Thymus (tissue), 11 donors: ENCODE measurements at regions not wholly inside any gene's neighbourhood (a gene's known extent, or its start where the extent isn't known, plus 50 kb on each side); places are given as distances from the start of the nearest gene placed in this dataset.

ENCODE experiments used
- DNase-seq, 9 donors: peaks; one replicate each; pipeline ENCODE4 v3.0.0-alpha.2; 2013; ENCODE audit warnings: low spot score in 9 of 9, low read depth in 6 of 9, missing footprints in 1 of 9
- H3K27ac ChIP-seq, 2 donors: one replicate each; pipeline ENCODE4 v1.5.1; 2013; ENCODE audit warnings: control low read depth in 1 of 2, low read depth in 1 of 2, low read length in 1 of 2, mild to moderate bottlenecking in 1 of 2, moderate library complexity in 1 of 2
- H3K27me3 ChIP-seq, 2 donors: one replicate each; pipeline ENCODE4 v1.5.1; 2013; ENCODE audit warnings: low read length in 1 of 2; ENCODE audit not compliant: control insufficient read depth in 2 of 2, insufficient read depth in 1 of 2
- H3K36me3 ChIP-seq, 2 donors: one replicate each; pipeline ENCODE4 v1.5.1; 2013; ENCODE audit warnings: low read length in 1 of 2, mild to moderate bottlenecking in 1 of 2, moderate library complexity in 1 of 2; ENCODE audit not compliant: control insufficient read depth in 2 of 2, insufficient read depth in 2 of 2
- H3K4me1 ChIP-seq, 2 donors: one replicate each; pipeline ENCODE4 v1.5.1; 2013; ENCODE audit warnings: low read length in 2 of 2; ENCODE audit not compliant: control insufficient read depth in 2 of 2, insufficient read depth in 2 of 2
- H3K4me3 ChIP-seq, 2 donors: one replicate each; pipeline ENCODE4 v1.5.1; 2013; ENCODE audit warnings: low read length in 2 of 2, control low read depth in 1 of 2, mild to moderate bottlenecking in 1 of 2
- H3K9me3 ChIP-seq, 2 donors: one replicate each; pipeline ENCODE4 v1.5.1; 2013; ENCODE audit warnings: low read length in 1 of 2, mild to moderate bottlenecking in 1 of 2; ENCODE audit not compliant: control insufficient read depth in 2 of 2, insufficient read depth in 1 of 2
- WGBS: extraction: QIAGEN DNeasy Blood & Tissue Kit; methylation state at CpG from one replicate; pipeline ENCODE4 v1.1.7; 2013; 5-methylcytosine and 5-hydroxymethylcytosine counted together
- donor health status: healthy.

DNA sequence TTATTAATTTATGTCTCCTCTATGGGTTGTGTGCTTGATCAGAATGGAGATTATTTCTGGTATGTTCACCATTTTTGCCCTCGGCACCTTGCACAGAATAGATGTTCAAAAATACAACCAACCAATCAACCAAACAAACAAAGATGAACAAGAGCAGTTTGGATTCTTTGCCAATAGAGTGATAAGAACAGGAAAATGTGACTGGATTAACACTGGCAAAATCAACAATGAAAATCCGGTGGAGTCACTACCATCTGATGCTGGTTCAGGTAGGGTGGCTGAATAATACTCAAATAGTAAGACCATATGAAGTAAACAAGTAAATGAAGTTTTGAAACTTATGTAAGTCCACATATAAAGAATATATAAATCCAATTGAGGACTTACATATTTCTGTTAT, 685.0 kb upstream of the EPHA5 start:
- no peaks in the 10 kb centered on the region for H3K9me3 ChIP-seq
- H3K4me3 ChIP-seq: no peak overlapping the region
- H3K27me3 ChIP-seq: no peaks in the 10 kb centered on the region
- WGBS: 94% methylated on average over 2 of the region's 2 CpGs
- H3K36me3 ChIP-seq: no peaks in the 10 kb centered on the region
- H3K27ac ChIP-seq: no peak overlapping the region
- no peak for DNase-seq
- no peaks in the 10 kb centered on the region for H3K4me1 ChIP-seq

DNA sequence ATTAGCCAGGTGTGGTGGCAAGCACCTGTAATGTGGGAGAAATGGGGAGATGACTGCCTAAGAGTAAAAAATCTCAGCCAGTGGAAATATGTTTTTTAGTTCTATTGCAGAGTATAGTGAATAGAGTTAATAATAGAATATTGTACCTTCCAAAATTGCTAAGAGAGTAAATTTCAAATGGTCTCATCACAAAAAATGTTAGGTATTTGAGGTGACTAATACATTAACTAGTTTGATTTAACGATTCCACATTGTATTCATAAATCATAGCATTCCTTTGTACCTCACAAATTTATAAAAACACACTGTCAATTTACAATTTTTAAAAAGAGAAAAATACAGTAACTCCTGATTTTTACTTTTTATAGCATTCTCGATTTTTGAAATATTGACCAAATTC, 681.5 kb upstream of the EPHA5 start:
- peaks cover 0 to 2% of the 10 kb centered on the region in 2 donors for H3K9me3 ChIP-seq
- 84% methylated on average over 2 of the region's 2 CpGs for WGBS

GRCh38 chr4:66340286-66340893, 670.1 kb upstream of the EPHA5 start:
- no peak for DNase-seq
- 97% methylated on average over 3 of the region's 3 CpGs for WGBS
- no peaks in the 10 kb centered on the region for H3K4me1 ChIP-seq
- H3K27me3 ChIP-seq: no peaks in the 10 kb centered on the region
- no peaks in the 10 kb centered on the region for H3K36me3 ChIP-seq
- no peak overlapping the region for H3K4me3 ChIP-seq
- H3K27ac ChIP-seq: no peak overlapping the region
- no peaks in the 10 kb centered on the region for H3K9me3 ChIP-seq

More for the DNA sequence above, 681.5 kb upstream of the EPHA5 start:
- no peak overlapping the region for H3K27ac ChIP-seq
- H3K4me3 ChIP-seq: no peak overlapping the region
- no peaks in the 10 kb centered on the region for H3K36me3 ChIP-seq
- no peaks in the 10 kb centered on the region for H3K4me1 ChIP-seq
- no peaks in the 10 kb centered on the region for H3K27me3 ChIP-seq
- DNase-seq: no peak

DNA sequence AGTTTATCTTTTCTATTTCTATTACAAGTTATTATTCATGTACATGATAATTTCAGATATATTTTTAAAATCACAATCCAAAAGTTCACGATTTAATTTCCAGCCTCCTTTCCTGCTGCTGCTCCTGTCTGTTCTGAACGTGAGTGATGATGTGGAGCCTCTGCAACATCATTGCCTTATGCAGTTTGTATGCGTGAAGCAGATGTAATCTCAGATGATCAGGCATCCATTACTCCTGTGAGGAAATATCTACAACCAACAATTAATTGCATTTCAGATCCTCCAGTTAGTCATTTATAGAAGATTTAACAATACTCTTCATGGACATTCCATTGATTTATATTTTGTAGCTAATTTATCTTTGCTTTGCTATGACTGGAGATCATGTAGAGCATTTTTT, 668.7 kb upstream of the EPHA5 start:
- H3K4me1 ChIP-seq: no peaks in the 10 kb centered on the region
- no peaks in the 10 kb centered on the region for H3K36me3 ChIP-seq
- 90% methylated on average over 3 of the region's 3 CpGs for WGBS

GRCh38 chr4:66331761-66332160, 661.5 kb upstream of the EPHA5 start:
- no peak for DNase-seq
- H3K4me1 ChIP-seq: no peaks in the 10 kb centered on the region
- H3K4me3 ChIP-seq: no peak overlapping the region
- no peaks in the 10 kb centered on the region for H3K36me3 ChIP-seq
- H3K27ac ChIP-seq: no peak overlapping the region
- no peaks in the 10 kb centered on the region for H3K9me3 ChIP-seq
- no peaks in the 10 kb centered on the region for H3K27me3 ChIP-seq

More for the DNA sequence above, 668.7 kb upstream of the EPHA5 start:
- H3K27ac ChIP-seq: no peak overlapping the region
- no peak overlapping the region for H3K4me3 ChIP-seq
- H3K9me3 ChIP-seq: no peaks in the 10 kb centered on the region
- H3K27me3 ChIP-seq: no peaks in the 10 kb centered on the region
- no peak for DNase-seq

- H3K9me3 ChIP-seq: no peaks in the 10 kb centered on the region
- no peaks in the 10 kb centered on the region for H3K4me1 ChIP-seq
- H3K36me3 ChIP-seq: no peaks in the 10 kb centered on the region
- H3K4me3 ChIP-seq: no peak overlapping the region
- no peak for DNase-seq
- 90% methylated on average over 3 of the region's 3 CpGs for WGBS
- H3K27me3 ChIP-seq: no peaks in the 10 kb centered on the region
- no peak overlapping the region for H3K27ac ChIP-seq
These were observed 659.8 kb upstream of the EPHA5 start for GRCh38 chr4:66330125-66330524.

GRCh38 chr4:66328803-66329574, 658.7 kb upstream of the EPHA5 start:
- Histone ChIP-seq H3K36me3 (no peaks in the 10 kb centered on the region), H3K4me1 (no peaks in the 10 kb centered on the region), H3K4me3 (no peak overlapping the region), H3K27ac (no peak overlapping the region), H3K27me3 (no peaks in the 10 kb centered on the region), H3K9me3 (no peaks in the 10 kb centered on the region)
- WGBS: 79% methylated on average over 5 of the region's 5 CpGs
- DNase-seq: no peak

GRCh38 chr4:66307641-66308438, 637.6 kb upstream of the EPHA5 start:
- no peak for DNase-seq
- no peaks in the 10 kb centered on the region for H3K4me1 ChIP-seq
- no peak overlapping the region for H3K4me3 ChIP-seq
- no peaks in the 10 kb centered on the region for H3K36me3 ChIP-seq
- 57% methylated on average over 3 of the region's 3 CpGs for WGBS
- no peak overlapping the region for H3K27ac ChIP-seq
- H3K27me3 ChIP-seq: no peaks in the 10 kb centered on the region
- peaks cover 0 to 8% of the 10 kb centered on the region in 2 donors for H3K9me3 ChIP-seq

DNA sequence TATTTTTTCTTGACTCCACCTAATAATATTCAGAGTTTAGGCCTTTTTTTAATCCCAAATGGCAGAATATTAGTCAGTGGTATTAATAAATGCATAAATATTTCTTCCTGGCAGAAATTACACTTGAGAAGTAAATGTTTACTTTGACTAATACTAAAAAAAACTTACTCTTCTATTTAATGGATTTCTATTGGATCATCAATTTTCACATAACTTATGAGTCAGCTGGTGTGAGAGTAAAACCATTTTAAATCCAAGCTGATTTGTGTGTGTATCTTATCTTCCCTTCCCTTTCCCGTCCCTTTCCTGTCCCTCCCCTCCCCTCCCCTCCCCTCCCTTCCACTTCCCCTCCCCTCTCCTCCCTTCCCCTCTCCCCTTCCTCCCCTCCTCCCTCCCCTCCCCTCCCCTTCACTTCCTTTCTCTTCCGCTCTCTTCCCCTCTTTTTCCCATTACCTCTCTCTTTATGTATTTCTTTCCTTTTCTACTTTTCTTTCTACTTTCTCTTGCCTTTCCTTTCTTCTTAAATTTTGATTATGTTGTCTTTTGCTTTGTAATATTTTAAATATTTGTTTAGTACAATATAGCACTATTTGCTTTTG, 630.1 kb upstream of the EPHA5 start:
- H3K4me3 ChIP-seq: no peak overlapping the region
- DNase-seq: no peak
- H3K27ac ChIP-seq: no peak overlapping the region
- WGBS: 74% methylated on average over 2 of the region's 2 CpGs
- no peaks in the 10 kb centered on the region for H3K36me3 ChIP-seq
- no peaks in the 10 kb centered on the region for H3K4me1 ChIP-seq
- no peaks in the 10 kb centered on the region for H3K9me3 ChIP-seq
- H3K27me3 ChIP-seq: no peaks in the 10 kb centered on the region
